ENCODE measurements at regions not wholly inside any gene's neighbourhood (a gene's known extent, or its start where the extent isn't known, plus 50 kb on each side); places are given as distances from the start of the nearest gene placed in this dataset.

GRCh38 chr12:130222519-130223218 lies 60.4 kb downstream of the FZD10 start:
- TF ChIP-seq, protein P1, sequence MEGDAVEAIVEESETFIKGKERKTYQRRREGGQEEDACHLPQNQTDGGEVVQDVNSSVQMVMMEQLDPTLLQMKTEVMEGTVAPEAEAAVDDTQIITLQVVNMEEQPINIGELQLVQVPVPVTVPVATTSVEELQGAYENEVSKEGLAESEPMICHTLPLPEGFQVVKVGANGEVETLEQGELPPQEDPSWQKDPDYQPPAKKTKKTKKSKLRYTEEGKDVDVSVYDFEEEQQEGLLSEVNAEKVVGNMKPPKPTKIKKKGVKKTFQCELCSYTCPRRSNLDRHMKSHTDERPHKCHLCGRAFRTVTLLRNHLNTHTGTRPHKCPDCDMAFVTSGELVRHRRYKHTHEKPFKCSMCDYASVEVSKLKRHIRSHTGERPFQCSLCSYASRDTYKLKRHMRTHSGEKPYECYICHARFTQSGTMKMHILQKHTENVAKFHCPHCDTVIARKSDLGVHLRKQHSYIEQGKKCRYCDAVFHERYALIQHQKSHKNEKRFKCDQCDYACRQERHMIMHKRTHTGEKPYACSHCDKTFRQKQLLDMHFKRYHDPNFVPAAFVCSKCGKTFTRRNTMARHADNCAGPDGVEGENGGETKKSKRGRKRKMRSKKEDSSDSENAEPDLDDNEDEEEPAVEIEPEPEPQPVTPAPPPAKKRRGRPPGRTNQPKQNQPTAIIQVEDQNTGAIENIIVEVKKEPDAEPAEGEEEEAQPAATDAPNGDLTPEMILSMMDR (IDR thresholded peaks at IDR 0.05) = no peak
- TF ChIP-seq EP300 (IDR thresholded peaks at IDR 0.05) = no peak
- no peak for TF ChIP-seq POLR2A (IDR thresholded peaks at IDR 0.05)
